Smooth muscle cell (in vitro differentiated cells): ENCODE measurements at regions not wholly inside any gene's neighbourhood (a gene's known extent, or its start where the extent isn't known, plus 50 kb on each side); places are given as distances from the start of the nearest gene placed in this dataset.

Experiments used
- DNase-seq: peaks from one replicate; lab custom pipeline; 2025; ENCODE audit not compliant: unreplicated experiment; lab: John Stamatoyannopoulos, UW
- H2AFZ ChIP-seq: fragments of 200-600 bp; sonication (generic); 2 replicates; pipeline ENCODE4 v1.6.0; 2016; ENCODE audit warnings: antibody characterized with exemption, low read depth, mild to moderate bottlenecking
- H3F3A ChIP-seq: fragments of 200-600 bp; sonication (generic); 2 replicates; pipeline ENCODE4 v1.6.0; 2017; ENCODE audit warnings: antibody characterized with exemption, low read depth
- H3K27ac ChIP-seq: fragments of 200-600 bp; sonication (generic); 2 replicates; pipeline ENCODE4 v1.5.1; 2016; ENCODE audit warnings: low read depth, mild to moderate bottlenecking
- H3K27me3 ChIP-seq: fragments of 200-600 bp; sonication (generic); 2 replicates; pipeline ENCODE4 v1.6.1; 2016; ENCODE audit warnings: low read depth, mild to moderate bottlenecking
- H3K36me3 ChIP-seq: fragments of 200-600 bp; sonication (generic); 2 replicates; pipeline ENCODE4 v1.5.1; 2016; ENCODE audit warnings: low read depth
- H3K4me1 ChIP-seq: fragments of 200-600 bp; sonication (generic); 2 replicates; pipeline ENCODE4 v1.5.1; 2016; ENCODE audit warnings: low read depth
- H3K4me2 ChIP-seq: fragments of 200-600 bp; sonication (generic); 2 replicates; pipeline ENCODE4 v1.6.0; 2016; ENCODE audit warnings: mild to moderate bottlenecking
- H3K4me3 ChIP-seq: fragments of 200-600 bp; sonication (generic); 2 replicates; pipeline ENCODE4 v1.5.1; 2016; ENCODE audit warnings: mild to moderate bottlenecking
- H3K79me2 ChIP-seq: fragments of 200-600 bp; sonication (generic); 2 replicates; pipeline ENCODE4 v1.6.0; 2016; ENCODE audit warnings: low read depth, mild to moderate bottlenecking
- H3K9ac ChIP-seq: fragments of 200-600 bp; sonication (generic); 2 replicates; pipeline ENCODE4 v1.6.0; 2016; ENCODE audit warnings: low read depth
- H3K9me3 ChIP-seq: fragments of 200-600 bp; sonication (generic); replicated peaks from 2 replicates; pipeline ENCODE4 v1.5.1; 2016; ENCODE audit warnings: low read depth
- H4K20me1 ChIP-seq: fragments of 200-600 bp; sonication (generic); 2 replicates; pipeline ENCODE4 v1.6.0; 2016; ENCODE audit warnings: low read depth
- CTCF ChIP-seq: fragments of 200-600 bp; sonication (generic); IDR thresholded peaks from 2 replicates; pipeline ENCODE4 v1.5.1; 2017; ENCODE audit warnings: borderline replicate concordance, mild to moderate bottlenecking, antibody characterized with exemption; ENCODE audit not compliant: insufficient read depth, poor library complexity, severe bottlenecking
- WGBS: methylation state at CpG from one replicate; pipeline ENCODE4 v1.1.7; 2016; ENCODE audit warnings: low lambda C conversion rate; 5-methylcytosine and 5-hydroxymethylcytosine counted together

GRCh38 chr13:85249151-85249550 is 550.1 kb downstream of the SLITRK6 start:
- TF ChIP-seq CTCF, result no peak
- H4K20me1 ChIP-seq, result no peaks in the 10 kb centered on the region

GRCh38 chr13:85247780-85248179 is 551.4 kb downstream of the SLITRK6 start:
- H3K27ac ChIP-seq, result no peak overlapping the region
- 86% methylated on average over 3 of the region's 3 CpGs for WGBS
- no peak overlapping the region for H3K4me2 ChIP-seq
- H3K36me3 ChIP-seq, result no peaks in the 10 kb centered on the region
- no peak for DNase-seq
- no peak overlapping the region for H3K4me3 ChIP-seq
- no peaks in the 10 kb centered on the region for H4K20me1 ChIP-seq
- no peak overlapping the region for H3K9ac ChIP-seq
- H3K4me1 ChIP-seq, result no peaks in the 10 kb centered on the region
- no peak for TF ChIP-seq CTCF
- H3K9me3 ChIP-seq, result no peaks in the 10 kb centered on the region
- H2AFZ ChIP-seq, result no peak overlapping the region
- H3F3A ChIP-seq, result no peaks in the 10 kb centered on the region
- no peaks in the 10 kb centered on the region for H3K27me3 ChIP-seq
- H3K79me2 ChIP-seq, result no peaks in the 10 kb centered on the region

More at GRCh38 chr13:85249151-85249550, 550.1 kb downstream of the SLITRK6 start:
- no peak overlapping the region for H3K9ac ChIP-seq
- H3K27me3 ChIP-seq, result no peaks in the 10 kb centered on the region
- no peak for DNase-seq
- H2AFZ ChIP-seq, result no peak overlapping the region
- H3K36me3 ChIP-seq, result no peaks in the 10 kb centered on the region
- H3F3A ChIP-seq, result no peaks in the 10 kb centered on the region
- H3K4me1 ChIP-seq, result no peaks in the 10 kb centered on the region
- H3K27ac ChIP-seq, result no peak overlapping the region
- no peak overlapping the region for H3K4me3 ChIP-seq
- no peaks in the 10 kb centered on the region for H3K79me2 ChIP-seq
- H3K9me3 ChIP-seq, result no peaks in the 10 kb centered on the region
- WGBS, result 90% methylated on average over 4 of the region's 4 CpGs
- H3K4me2 ChIP-seq, result no peak overlapping the region

- no peak for DNase-seq
- Histone ChIP-seq H3K79me2 (no peaks in the 10 kb centered on the region), H3K4me1 (no peaks in the 10 kb centered on the region), H2AFZ (no peak overlapping the region), H4K20me1 (no peaks in the 10 kb centered on the region), H3K9ac (no peak overlapping the region), H3K36me3 (no peaks in the 10 kb centered on the region), H3K27me3 (no peaks in the 10 kb centered on the region), H3F3A (no peaks in the 10 kb centered on the region), H3K27ac (no peak overlapping the region), H3K9me3 (no peaks in the 10 kb centered on the region), H3K4me2 (no peak overlapping the region), H3K4me3 (no peak overlapping the region)
- whole genome bisulfite sequencing, result 86% methylated on average over 2 of the region's 2 CpGs
- no peak for TF ChIP-seq CTCF
Measured at GRCh38 chr13:85243831-85244230, 555.4 kb downstream of the SLITRK6 start.

DNA sequence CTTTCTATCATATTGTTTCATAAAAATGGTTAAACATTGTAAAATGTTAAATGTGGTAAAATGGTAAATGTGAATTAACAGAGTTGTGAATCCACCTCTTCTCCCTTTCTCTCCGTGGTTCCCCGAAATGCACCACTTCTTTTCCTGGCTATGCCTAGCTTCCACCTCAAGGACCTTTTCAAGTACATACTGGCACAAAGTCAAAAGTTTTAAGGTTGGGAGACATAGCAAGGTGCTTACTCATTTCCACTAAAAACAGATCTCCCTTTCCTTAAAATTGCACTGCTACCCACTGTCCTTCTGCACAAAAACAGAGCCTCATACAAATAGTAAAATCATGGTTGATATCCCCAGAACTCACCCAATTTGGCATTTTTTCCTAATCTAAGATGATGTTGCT is 558.2 kb downstream of the SLITRK6 start:
- Histone ChIP-seq H3K9ac (no peak overlapping the region), H3K79me2 (no peaks in the 10 kb centered on the region), H3K4me3 (no peak overlapping the region), H3K9me3 (no peaks in the 10 kb centered on the region), H3F3A (no peaks in the 10 kb centered on the region), H2AFZ (peak overlapping the region; percentile 36), H3K27ac (no peak overlapping the region), H3K36me3 (no peaks in the 10 kb centered on the region), H3K4me2 (no peak overlapping the region), H3K4me1 (no peaks in the 10 kb centered on the region), H3K27me3 (no peaks in the 10 kb centered on the region), H4K20me1 (no peaks in the 10 kb centered on the region)
- DNase-seq, result no peak
- 86% methylated on average over 2 of the region's 2 CpGs for WGBS
- no peak for TF ChIP-seq CTCF
